IMR-90 (cell line): ENCODE measurements at regions not wholly inside any gene's neighbourhood (a gene's known extent, or its start where the extent isn't known, plus 50 kb on each side); places are given as distances from the start of the nearest gene placed in this dataset.

ENCODE experiments used
- ATAC-seq: fragments of 200-7000 bp; cut with Tn5 transposase; 2 replicates; pipeline ENCODE4 v1.9.1; 2020; ENCODE audit warnings: low read depth, mild to moderate bottlenecking, moderate library complexity
- BruUV-seq: library from RNA; stranded (reverse); fragments of 400-500 nt; replicated peaks from 2 replicates; lab custom pipeline; 2021; lab: Mats Ljungman, UMichigan
- CTCF ChIA-PET: fragments of 300-600 bp; formaldehyde crosslinking; extraction: SDS; loops from one replicate; lab custom pipeline; 2021; ENCODE audit warnings: antibody characterized with exemption; lab: Yijun Ruan, JAX
- POLR2A ChIA-PET: fragments of 300-600 bp; sonication (Branson Sonifier 250); formaldehyde crosslinking; loops from one replicate; lab custom pipeline; 2022; ENCODE audit warnings: antibody characterized with exemption; ENCODE audit not compliant: unreplicated experiment; lab: Charles Lee
- DNase-seq: peaks from one replicate; pipeline ENCODE4 v3.0.0; 2013
- H2AFZ ChIP-seq: replicated peaks from 2 replicates; pipeline ENCODE3; 2013; ENCODE audit warnings: low read length, mild to moderate bottlenecking; ENCODE audit not compliant: poor library complexity
- H2AK5ac ChIP-seq: 2 replicates; pipeline ENCODE4 v1.6.1; 2013; ENCODE audit warnings: low read depth, low read length, inconsistent platforms
- H2AK9ac ChIP-seq: replicated peaks from 2 replicates; pipeline ENCODE3; 2013; ENCODE audit warnings: mild to moderate bottlenecking, low read depth, low read length, moderate library complexity; ENCODE audit not compliant: poor library complexity
- H2BK120ac ChIP-seq: 2 replicates; pipeline ENCODE4 v1.6.1; 2013; ENCODE audit warnings: low read depth, low read length, inconsistent platforms
- H2BK15ac ChIP-seq: 3 replicates; pipeline ENCODE4 v1.6.1; 2013; ENCODE audit warnings: low read depth, low read length, inconsistent platforms
- H2BK20ac ChIP-seq: 2 replicates; pipeline ENCODE4 v1.6.1; 2013; ENCODE audit warnings: low read depth, mild to moderate bottlenecking, inconsistent platforms, low read length, moderate library complexity
- H2BK5ac ChIP-seq: 2 replicates; pipeline ENCODE4 v1.6.1; 2013; ENCODE audit warnings: mild to moderate bottlenecking, low read depth, low read length, inconsistent platforms; ENCODE audit not compliant: poor library complexity, severe bottlenecking
- H3K14ac ChIP-seq: replicated peaks from 2 replicates; pipeline ENCODE4 v1.6.1; 2013; ENCODE audit warnings: low read depth, low read length, inconsistent platforms
- H3K18ac ChIP-seq: 2 replicates; pipeline ENCODE4 v1.6.1; 2013; ENCODE audit warnings: low read depth, low read length, control low read depth
- H3K23ac ChIP-seq: 2 replicates; pipeline ENCODE4 v1.6.1; 2013; ENCODE audit warnings: low read depth, low read length, inconsistent platforms
- H3K27ac ChIP-seq: 2 replicates; pipeline ENCODE4 v1.5.1; 2013; ENCODE audit warnings: mild to moderate bottlenecking, control low read depth, low read length; ENCODE audit not compliant: insufficient read depth
- H3K27me3 ChIP-seq: 2 replicates; pipeline ENCODE4 v1.6.1; 2013; ENCODE audit warnings: low read length; ENCODE audit not compliant: control insufficient read depth, insufficient read depth
- H3K36me3 ChIP-seq: 2 replicates; pipeline ENCODE4 v1.6.1; 2013; ENCODE audit warnings: low read length, mixed read lengths; ENCODE audit not compliant: control insufficient read depth, insufficient read depth
- H3K4ac ChIP-seq: 2 replicates; pipeline ENCODE4 v1.6.1; 2013; ENCODE audit warnings: low read depth, low read length, inconsistent platforms
- H3K4me1 ChIP-seq: 2 replicates; pipeline ENCODE4 v1.6.1; 2013; ENCODE audit warnings: low read length, mixed read lengths; ENCODE audit not compliant: control insufficient read depth, insufficient read depth
- H3K4me2 ChIP-seq: 2 replicates; pipeline ENCODE4 v1.6.1; 2013; ENCODE audit warnings: low read depth, mild to moderate bottlenecking, control low read depth, low read length, moderate library complexity
- H3K4me3 ChIP-seq: 2 replicates; pipeline ENCODE4 v1.5.1; 2013; ENCODE audit warnings: low read depth, mild to moderate bottlenecking, control low read depth, low read length, moderate library complexity; ENCODE audit not compliant: insufficient read depth
- H3K56ac ChIP-seq: 2 replicates; pipeline ENCODE4 v1.6.1; 2013; ENCODE audit warnings: low read length, inconsistent platforms; ENCODE audit not compliant: insufficient read depth; ENCODE audit errors: extremely low read depth
- H3K79me1 ChIP-seq, 2 experiments: 2 replicates each; pipeline ENCODE4 v1.6.1; 2013; ENCODE audit warnings: low read length in 2 of 2, inconsistent platforms in 1 of 2, low read depth in 1 of 2
- H3K9ac ChIP-seq: 2 replicates; pipeline ENCODE4 v1.6.1; 2013; ENCODE audit warnings: low read depth, low read length, control low read depth
- H3K9me1 ChIP-seq: 2 replicates; pipeline ENCODE4 v1.6.1; 2013; ENCODE audit warnings: low read length, inconsistent platforms; ENCODE audit not compliant: insufficient read depth
- H3K9me3 ChIP-seq: 2 replicates; pipeline ENCODE4 v1.6.1; 2013; ENCODE audit warnings: low read length; ENCODE audit not compliant: control insufficient read depth, insufficient read depth
- H4K20me1 ChIP-seq: 2 replicates; pipeline ENCODE4 v1.6.1; 2013; ENCODE audit warnings: low read length, inconsistent platforms; ENCODE audit not compliant: insufficient read depth
- H4K5ac ChIP-seq: 2 replicates; pipeline ENCODE4 v1.6.1; 2013; ENCODE audit warnings: mild to moderate bottlenecking, low read depth, low read length, control low read depth
- H4K8ac ChIP-seq, 2 experiments: 2 replicates each; pipeline ENCODE4 v1.6.1; 2013; ENCODE audit warnings: low read depth in 2 of 2, low read length in 2 of 2, control low read depth in 1 of 2, inconsistent platforms in 1 of 2
- H4K91ac ChIP-seq: 2 replicates; pipeline ENCODE4 v1.6.1; 2013; ENCODE audit warnings: low read depth, low read length, inconsistent platforms; ENCODE audit not compliant: insufficient read depth
- BHLHE40 ChIP-seq: fragments of 150-350 bp; IDR thresholded peaks from 2 replicates; pipeline ENCODE4 v1.6.1; 2016; ENCODE audit warnings: mild to moderate bottlenecking, low read depth, low read length
- CEBPB ChIP-seq: IDR thresholded peaks from 2 replicates; pipeline ENCODE4 v1.6.1; 2012; ENCODE audit warnings: low read depth, low read length, improper control_type of control experiment
- CHD1 ChIP-seq: IDR thresholded peaks from 2 replicates; pipeline ENCODE4 v1.6.1; 2012; ENCODE audit warnings: low read depth, low read length, improper control_type of control experiment
- CTCF ChIP-seq: conservative IDR thresholded peaks from 2 replicates; pipeline ENCODE4 v1.5.1; 2012; ENCODE audit warnings: mild to moderate bottlenecking, low read depth, low read length, improper control_type of control experiment
- ELK1 ChIP-seq: fragments of 150-350 bp; IDR thresholded peaks from 2 replicates; pipeline ENCODE4 v1.6.1; 2016; ENCODE audit warnings: low read depth, mild to moderate bottlenecking, low read length, moderate library complexity, borderline replicate concordance
- FOS ChIP-seq: fragments of 150-350 bp; IDR thresholded peaks from 2 replicates; pipeline ENCODE4 v1.6.1; 2016; ENCODE audit warnings: low read depth, low read length
- MAFK ChIP-seq: IDR thresholded peaks from 2 replicates; pipeline ENCODE4 v1.6.1; 2012; ENCODE audit warnings: low read depth, low read length, improper control_type of control experiment
- MAZ ChIP-seq: IDR thresholded peaks from 2 replicates; pipeline ENCODE4 v1.6.1; 2012; ENCODE audit warnings: low read depth, mild to moderate bottlenecking, low read length, improper control_type of control experiment, moderate library complexity, borderline replicate concordance
- MXI1 ChIP-seq: IDR thresholded peaks from 2 replicates; pipeline ENCODE4 v1.6.1; 2012; ENCODE audit warnings: low read depth, mild to moderate bottlenecking, low read length, moderate library complexity, borderline replicate concordance
- NFE2L2 ChIP-seq: fragments of 150-350 bp; IDR thresholded peaks from 2 replicates; pipeline ENCODE4 v1.6.1; 2016; ENCODE audit warnings: low read depth, mild to moderate bottlenecking, low read length
- POLR2A ChIP-seq: IDR thresholded peaks from 2 replicates; pipeline ENCODE4 v1.6.1; 2012; ENCODE audit warnings: mild to moderate bottlenecking, low read depth, low read length
- RAD21 ChIP-seq: IDR thresholded peaks from 2 replicates; pipeline ENCODE4 v1.6.1; 2012; ENCODE audit warnings: low read length, improper control_type of control experiment
- RCOR1 ChIP-seq: IDR thresholded peaks from 2 replicates; pipeline ENCODE4 v1.6.1; 2012; ENCODE audit warnings: mild to moderate bottlenecking, low read length, improper control_type of control experiment; ENCODE audit not compliant: insufficient replicate concordance
- RFX5 ChIP-seq: IDR thresholded peaks from 2 replicates; pipeline ENCODE4 v1.8.0; 2012; ENCODE audit warnings: low read depth, mild to moderate bottlenecking, low read length, moderate library complexity
- SMC3 ChIP-seq: fragments of 150-350 bp; IDR thresholded peaks from 2 replicates; pipeline ENCODE4 v1.6.1; 2016; ENCODE audit warnings: low read depth, mild to moderate bottlenecking, antibody characterized with exemption, low read length, moderate library complexity
- USF2 ChIP-seq: fragments of 150-350 bp; IDR thresholded peaks from 2 replicates; pipeline ENCODE4 v1.6.1; 2017; ENCODE audit warnings: mild to moderate bottlenecking, antibody characterized with exemption, low read length, low read depth
- WGBS, 2 experiments: methylation state at CpG; one replicate each; pipeline versions ENCODE4 v1.1.5 to v1.1.7; 2013; ENCODE audit warnings: missing lambda C conversion rate in 2 of 2; ENCODE audit not compliant: insufficient read length in 1 of 2; ENCODE audit errors: extremely low coverage in 2 of 2; 5-methylcytosine and 5-hydroxymethylcytosine counted together
- dilution Hi-C: fragments of 300-500 bp; cut with HindIII; formaldehyde crosslinking; loops from one replicate; pipeline ENCODE4 v1.14.3; 2018; ENCODE audit warnings: low sequenced_read_pairs; ENCODE audit not compliant: unreplicated experiment
- in situ Hi-C: fragments of 300-500 bp; cut with MboI; formaldehyde crosslinking; loops from 3 replicates; pipeline ENCODE4 v1.14.3; 2019; ENCODE audit warnings: low sequenced_read_pairs, inconsistent platforms, mixed read lengths
- intact Hi-C: fragments of 100-400 bp; cut with micrococcal nuclease; formaldehyde crosslinking; loops from 2 replicates; pipeline ENCODE4 v1.10.0; 2022

GRCh38 chr22:26852176-26852575 is 194.8 kb downstream of the MIAT start:
- no CpG with 5 or more reads among the region's 6 CpGs for WGBS, 2 experiments
- dilution Hi-C loops (no loop called here), in situ Hi-C loops (no loop called here), intact Hi-C loops (no loop called here)
- Histone ChIP-seq H2BK5ac (no peak overlapping the region), H2BK20ac (no peak overlapping the region), H4K91ac (no peak overlapping the region), H3K79me1 (no peaks in the 10 kb centered on the region), H3K27ac (no peak overlapping the region), H2AK5ac (no peak overlapping the region), H3K36me3 (no peaks in the 10 kb centered on the region), H3K27me3 (peaks cover 35% of the 10 kb centered on the region), H3K9ac (no peak overlapping the region), H2AK9ac (no peak overlapping the region), H2AFZ (no peak overlapping the region), H4K8ac (no peak overlapping the region), H3K4ac (no peak overlapping the region), H3K14ac (no peak overlapping the region), H2BK15ac (no peak overlapping the region), H3K4me3 (no peak overlapping the region), H3K23ac (no peak overlapping the region), H3K4me2 (no peak overlapping the region), H3K9me3 (no peaks in the 10 kb centered on the region), H3K56ac (no peak overlapping the region), H2BK120ac (no peak overlapping the region), H4K20me1 (no peaks in the 10 kb centered on the region), H3K9me1 (no peaks in the 10 kb centered on the region), H3K4me1 (no peaks in the 10 kb centered on the region), H3K18ac (no peak overlapping the region), H4K5ac (no peak overlapping the region)
- no TSS peak for BruUV-seq
- no peak for TF ChIP-seq RAD21
- TF ChIP-seq BHLHE40: no peak
- TF ChIP-seq POLR2A: no peak
- TF ChIP-seq CTCF: no peak
- no peak for TF ChIP-seq CEBPB
- TF ChIP-seq MAFK: no peak
- TF ChIP-seq FOS: no peak
- no peak for TF ChIP-seq USF2
- TF ChIP-seq RCOR1: no peak
- no peak for TF ChIP-seq SMC3
- TF ChIP-seq NFE2L2: no peak
- TF ChIP-seq MAZ: no peak
- no peak for TF ChIP-seq MXI1
- no peak for TF ChIP-seq RFX5
- TF ChIP-seq ELK1: no peak
- no peak for TF ChIP-seq CHD1
- POLR2A ChIA-PET: no interaction called here
- DNase-seq (no peak), ATAC-seq (no peak)
- CTCF ChIA-PET: interaction anchor here (0.8 kb wide), 1 partner anchor 29 kb away, joined by 3 read pairs; no protein-coding TSS in a partner anchor
